CD4-positive, alpha-beta memory T cell (primary cell): ENCODE measurements at regions not wholly inside any gene's neighbourhood (a gene's known extent, or its start where the extent isn't known, plus 50 kb on each side); places are given as distances from the start of the nearest gene placed in this dataset.

Source experiments
- CTCF ChIA-PET: fragments of 350-600 bp; sonication (Branson Sonifier 250); formaldehyde crosslinking; loops from one replicate; lab custom pipeline; 2021; ENCODE audit warnings: inconsistent platforms; ENCODE audit not compliant: partially characterized antibody; lab: Charles Lee
- POLR2A ChIA-PET: fragments of 350-600 bp; sonication (Branson Sonifier 250); formaldehyde crosslinking; loops from one replicate; lab custom pipeline; 2021; ENCODE audit not compliant: partially characterized antibody; lab: Charles Lee
- DNase-seq, 5 donors: peaks; one replicate each; pipeline versions ENCODE4 v3.0.0 to v3.0.0-alpha.2; 2020 to 2022; ENCODE audit warnings: mixed read lengths in 1 of 5
- H3K27ac ChIP-seq: one replicate; pipeline ENCODE4 v1.7.0; 2013; ENCODE audit warnings: low read depth, low read length
- H3K27me3 ChIP-seq: 2 replicates; pipeline ENCODE4 v1.7.0; 2013; ENCODE audit warnings: mild to moderate bottlenecking, low read length, moderate library complexity; ENCODE audit not compliant: insufficient read depth
- H3K36me3 ChIP-seq: 2 replicates; pipeline ENCODE4 v1.7.0; 2013; ENCODE audit warnings: mild to moderate bottlenecking, low read length, moderate library complexity; ENCODE audit not compliant: insufficient read depth
- H3K4me1 ChIP-seq: 2 replicates; pipeline ENCODE4 v1.7.0; 2013; ENCODE audit warnings: mild to moderate bottlenecking, low read length, moderate library complexity; ENCODE audit not compliant: insufficient read depth
- H3K4me3 ChIP-seq, 2 donors: one replicate each; pipeline ENCODE4 v1.7.0; 2013; ENCODE audit warnings: low read length in 2 of 2, mild to moderate bottlenecking in 1 of 2
- H3K9me3 ChIP-seq, 2 donors: one replicate each; pipeline ENCODE4 v1.7.0; 2013; ENCODE audit warnings: low read length in 2 of 2, control low read depth in 1 of 2; ENCODE audit not compliant: control insufficient read depth in 1 of 2
- H3K27ac Mint-ChIP-seq, 7 donors: one replicate each; pipeline ENCODE4 v1.8.0; 2020 to 2021; ENCODE audit warnings: mixed read lengths in 7 of 7, mild to moderate bottlenecking in 6 of 7, inconsistent platforms in 3 of 7, moderate library complexity in 3 of 7
- H3K27me3 Mint-ChIP-seq, 2 donors: one replicate each; pipeline ENCODE4 v1.8.0; 2020 to 2021; ENCODE audit warnings: mixed read lengths in 2 of 2
- H3K36me3 Mint-ChIP-seq, 2 donors: one replicate each; pipeline ENCODE4 v1.8.0; 2020 to 2021; ENCODE audit warnings: mixed read lengths in 2 of 2, inconsistent platforms in 1 of 2, mild to moderate bottlenecking in 1 of 2
- H3K4me1 Mint-ChIP-seq, 4 donors: one replicate each; pipeline ENCODE4 v1.8.0; 2020 to 2021; ENCODE audit warnings: mixed read lengths in 4 of 4, mild to moderate bottlenecking in 1 of 4
- H3K4me3 Mint-ChIP-seq, 8 donors: one replicate each; pipeline ENCODE4 v1.8.0; 2020 to 2021; ENCODE audit warnings: mixed read lengths in 8 of 8, mild to moderate bottlenecking in 7 of 8, moderate library complexity in 6 of 8, inconsistent platforms in 3 of 8
- H3K9me3 Mint-ChIP-seq, 8 donors: one replicate each; pipeline ENCODE4 v1.8.0; 2020 to 2021; ENCODE audit warnings: mixed read lengths in 8 of 8, mild to moderate bottlenecking in 5 of 8, inconsistent platforms in 3 of 8, moderate library complexity in 1 of 8
- intact Hi-C: fragments of 100-400 bp; cut with micrococcal nuclease; formaldehyde crosslinking; loops from one replicate; pipeline ENCODE4 v1.15.1; 2023

GRCh38 chr6:26195376-26195923 lies 108.2 kb downstream of the HFE start:
- DNase-seq = peak; percentile 84 to 94 (median 90)
- Histone ChIP-seq H3K27ac (peak overlapping the region; percentile 84), H3K4me3 (peak overlapping the region; percentile 71 to 83), H3K36me3 (no peaks in the 10 kb centered on the region), H3K4me1 (peaks cover 42% of the 10 kb centered on the region), H3K9me3 (no peaks in the 10 kb centered on the region), H3K27me3 (no peaks in the 10 kb centered on the region)
- Mint-ChIP-seq H3K27ac (peak overlapping the region; percentile 96 to 100 (median 98)), H3K4me3 (peak overlapping the region; percentile 94 to 99 (median 97)), H3K4me1 (peaks cover 23 to 57% (median 37%) of the 10 kb centered on the region in 4 donors), H3K9me3 (peaks cover 0 to 8% (median 0%) of the 10 kb centered on the region in 8 donors), H3K36me3 (peaks cover 0 to 24% of the 10 kb centered on the region in 2 donors), H3K27me3 (no peaks in the 10 kb centered on the region)
- CTCF ChIA-PET = interaction anchor here (0.6 to 6.2 kb wide), 10 partner anchors 8 to 170 kb away, joined by 3 to 63 read pairs (median 30); a partner anchor contains a TSS
- intact Hi-C loops = loop anchor here (1.0 to 5.0 kb wide), 3 partner anchors 9 to 1697 kb away; a partner anchor contains a TSS
- POLR2A ChIA-PET = interaction anchor here (0.5 to 25.6 kb wide), 33 partner anchors 9 to 1698 kb away, joined by 3 to 2476 read pairs (median 55); partner anchors contain the start of gene HMGN4

GRCh38 chr6:26195924-26196845 lies 109.0 kb downstream of the HFE start:
- Histone ChIP-seq H3K27me3 (no peaks in the 10 kb centered on the region), H3K4me1 (peaks cover 43% of the 10 kb centered on the region), H3K27ac (peak overlapping the region; percentile 84), H3K9me3 (no peaks in the 10 kb centered on the region), H3K4me3 (peak overlapping the region; percentile 83 to 97), H3K36me3 (no peaks in the 10 kb centered on the region)
- H3K27me3 Mint-ChIP-seq = no peaks in the 10 kb centered on the region
- DNase-seq = peak in 3 of 5 donors; percentile 22 to 53 (median 33)
- peaks cover 23 to 57% (median 39%) of the 10 kb centered on the region in 4 donors for H3K4me1 Mint-ChIP-seq
- H3K9me3 Mint-ChIP-seq = peaks cover 0 to 8% (median 0%) of the 10 kb centered on the region in 8 donors
- ChIA-PET POLR2A (interaction anchor here (0.8 to 25.6 kb wide), 40 partner anchors 9 to 1698 kb away, joined by 3 to 2476 read pairs (median 44); partner anchors contain the start of genes HFE and HMGN4), CTCF (interaction anchor here (0.6 to 6.2 kb wide), 13 partner anchors 8 to 171 kb away, joined by 3 to 63 read pairs (median 32); a partner anchor contains a TSS)
- intact Hi-C loops = loop anchor here (1.0 to 5.0 kb wide), 3 partner anchors 8 to 1696 kb away; a partner anchor contains a TSS
- H3K4me3 Mint-ChIP-seq = peak overlapping the region; percentile 94 to 99 (median 97)
- H3K36me3 Mint-ChIP-seq = peaks cover 0 to 24% of the 10 kb centered on the region in 2 donors
- H3K27ac Mint-ChIP-seq = peak overlapping the region; percentile 96 to 100 (median 98)

- Mint-ChIP-seq H3K27ac (peak overlapping the region; percentile 96 to 100 (median 98)), H3K9me3 (peaks cover 0 to 8% (median 0%) of the 10 kb centered on the region in 8 donors), H3K4me1 (peaks cover 23 to 57% (median 41%) of the 10 kb centered on the region in 4 donors), H3K27me3 (no peaks in the 10 kb centered on the region), H3K36me3 (peaks cover 0 to 24% of the 10 kb centered on the region in 2 donors), H3K4me3 (peak overlapping the region; percentile 94 to 99 (median 97))
- H3K9me3 ChIP-seq = no peaks in the 10 kb centered on the region
- no peaks in the 10 kb centered on the region for H3K27me3 ChIP-seq
- H3K4me3 ChIP-seq = peak overlapping the region; percentile 83 to 97
- peaks cover 43% of the 10 kb centered on the region for H3K4me1 ChIP-seq
- POLR2A ChIA-PET = interaction anchor here (0.6 to 25.6 kb wide), 48 partner anchors 9 to 1697 kb away, joined by 3 to 2476 read pairs (median 18); partner anchors contain the start of genes HFE and HMGN4
- intact Hi-C loops = loop anchor here (1.0 to 5.0 kb wide), 3 partner anchors 8 to 1695 kb away; a partner anchor contains a TSS
- H3K36me3 ChIP-seq = no peaks in the 10 kb centered on the region
- peak; percentile 92 to 93 (median 92) for DNase-seq
- CTCF ChIA-PET = interaction anchor here (0.6 to 6.2 kb wide), 21 partner anchors 9 to 372 kb away, joined by 3 to 63 read pairs (median 7); partner anchors contain the start of gene HFE
- peak overlapping the region; percentile 84 for H3K27ac ChIP-seq
These were observed 109.8 kb downstream of the HFE start for GRCh38 chr6:26196846-26197635.

GRCh38 chr6:26197636-26197932 lies 110.4 kb downstream of the HFE start:
- peak overlapping the region; percentile 84 for H3K27ac ChIP-seq
- DNase-seq = no peak
- peaks cover 23 to 57% (median 41%) of the 10 kb centered on the region in 4 donors for H3K4me1 Mint-ChIP-seq
- H3K4me3 Mint-ChIP-seq = peak overlapping the region; percentile 94 to 99 (median 97)
- intact Hi-C loops = loop anchor here (1.0 to 5.0 kb wide), 3 partner anchors 8 to 1695 kb away; a partner anchor contains a TSS
- no peaks in the 10 kb centered on the region for H3K27me3 ChIP-seq
- H3K9me3 Mint-ChIP-seq = peaks cover 0 to 8% (median 0%) of the 10 kb centered on the region in 8 donors
- no peaks in the 10 kb centered on the region for H3K9me3 ChIP-seq
- H3K4me3 ChIP-seq = peak overlapping the region; percentile 83 to 97
- H3K27me3 Mint-ChIP-seq = no peaks in the 10 kb centered on the region
- ChIA-PET POLR2A (interaction anchor here (0.6 to 25.6 kb wide), 44 partner anchors 8 to 1696 kb away, joined by 3 to 2476 read pairs (median 29); partner anchors contain the start of genes HFE and HMGN4), CTCF (interaction anchor here (0.6 to 6.2 kb wide), 22 partner anchors 9 to 1363 kb away, joined by 3 to 63 read pairs (median 4); partner anchors contain the start of gene HFE)
- H3K36me3 Mint-ChIP-seq = peaks cover 0 to 24% of the 10 kb centered on the region in 2 donors
- peak overlapping the region; percentile 96 to 100 (median 98) for H3K27ac Mint-ChIP-seq
- peaks cover 43% of the 10 kb centered on the region for H3K4me1 ChIP-seq
- no peaks in the 10 kb centered on the region for H3K36me3 ChIP-seq

- peak; percentile 39 to 54 (median 49) for DNase-seq
- peaks cover 23 to 56% (median 41%) of the 10 kb centered on the region in 4 donors for H3K4me1 Mint-ChIP-seq
These were observed 110.9 kb downstream of the HFE start for GRCh38 chr6:26197933-26198721.

More at GRCh38 chr6:26197933-26198721, 110.9 kb downstream of the HFE start:
- Histone ChIP-seq H3K9me3 (no peaks in the 10 kb centered on the region), H3K27me3 (no peaks in the 10 kb centered on the region), H3K36me3 (no peaks in the 10 kb centered on the region), H3K27ac (peak overlapping the region; percentile 84), H3K4me3 (peak overlapping the region; percentile 83 to 97), H3K4me1 (peaks cover 43% of the 10 kb centered on the region)
- Mint-ChIP-seq H3K9me3 (peaks cover 0 to 8% (median 0%) of the 10 kb centered on the region in 8 donors), H3K27me3 (no peaks in the 10 kb centered on the region), H3K36me3 (peaks cover 0 to 24% of the 10 kb centered on the region in 2 donors), H3K27ac (peak overlapping the region; percentile 91 to 100 (median 98)), H3K4me3 (peak overlapping the region; percentile 94 to 99 (median 97))
- ChIA-PET POLR2A (interaction anchor here (0.6 to 25.6 kb wide), 57 partner anchors 8 to 1696 kb away, joined by 3 to 2476 read pairs (median 9); partner anchors contain the start of genes HFE, HMGN4 and TRIM38), CTCF (interaction anchor here (0.6 to 6.2 kb wide), 22 partner anchors 10 to 1363 kb away, joined by 3 to 63 read pairs (median 4); partner anchors contain the start of gene HFE)
- intact Hi-C loops = loop anchor here (1.0 to 5.0 kb wide), 5 partner anchors 9 to 1694 kb away; a partner anchor contains a TSS
